Glutamatergic neuron (in vitro differentiated cells): ENCODE measurements at regions not wholly inside any gene's neighbourhood (a gene's known extent, or its start where the extent isn't known, plus 50 kb on each side); places are given as distances from the start of the nearest gene placed in this dataset.

Experiments
- DNase-seq: peaks from one replicate; pipeline ENCODE4 v3.0.0; 2022
- H3K27ac Mint-ChIP-seq: one replicate; pipeline ENCODE4 v1.8.0; 2020; ENCODE audit warnings: mild to moderate bottlenecking, mixed read lengths, inconsistent platforms; ENCODE audit not compliant: unreplicated experiment
- H3K27me3 Mint-ChIP-seq: one replicate; pipeline ENCODE4 v1.8.0; 2020; ENCODE audit warnings: mild to moderate bottlenecking, moderate library complexity, mixed read lengths, inconsistent platforms; ENCODE audit not compliant: unreplicated experiment
- H3K36me3 Mint-ChIP-seq: one replicate; pipeline ENCODE4 v1.8.0; 2020; ENCODE audit warnings: mild to moderate bottlenecking, mixed read lengths, inconsistent platforms; ENCODE audit not compliant: unreplicated experiment
- H3K4me1 Mint-ChIP-seq: one replicate; pipeline ENCODE4 v1.8.0; 2020; ENCODE audit warnings: mild to moderate bottlenecking, low read depth, mixed read lengths, inconsistent platforms; ENCODE audit not compliant: unreplicated experiment
- H3K4me3 Mint-ChIP-seq: one replicate; pipeline ENCODE4 v1.8.0; 2020; ENCODE audit warnings: mild to moderate bottlenecking, mixed read lengths, inconsistent platforms; ENCODE audit not compliant: unreplicated experiment
- H3K9me3 Mint-ChIP-seq: one replicate; pipeline ENCODE4 v1.8.0; 2020; ENCODE audit warnings: mild to moderate bottlenecking, moderate library complexity, mixed read lengths, inconsistent platforms; ENCODE audit not compliant: unreplicated experiment
- TF ChIP-seq, protein P1 (sequence below): fragments of 200-600 bp; sonication (generic); IDR thresholded peaks from one replicate; pipeline ENCODE4 v1.5.0; 2021; ENCODE audit not compliant: partially characterized antibody, unreplicated experiment

DNA sequence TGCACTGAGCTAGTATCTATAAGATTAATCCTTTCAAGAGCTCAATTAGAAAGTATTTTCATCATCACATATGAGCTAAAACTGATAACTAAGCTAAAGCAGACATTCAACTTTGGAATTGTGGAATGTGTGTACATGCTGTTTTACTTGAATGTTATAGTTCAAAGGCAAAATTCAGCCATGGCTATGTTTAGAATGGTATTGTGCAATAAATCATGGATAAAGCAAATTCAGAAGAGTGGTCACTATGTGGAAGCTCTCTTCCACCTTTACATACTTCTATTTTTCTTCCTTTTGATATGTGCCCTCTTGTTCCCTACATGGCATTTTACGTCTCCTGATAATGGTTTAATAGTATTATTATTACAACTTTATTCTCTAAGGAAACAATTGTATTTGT, 1366.3 kb upstream of the LRRTM1 start:
- Mint-ChIP-seq H3K9me3 (no peaks in the 10 kb centered on the region), H3K4me3 (no peak overlapping the region), H3K27me3 (peaks cover 1% of the 10 kb centered on the region), H3K27ac (no peak overlapping the region), H3K36me3 (no peaks in the 10 kb centered on the region), H3K4me1 (peaks cover 42% of the 10 kb centered on the region)
- DNase-seq, result no peak
- TF ChIP-seq, protein P1, sequence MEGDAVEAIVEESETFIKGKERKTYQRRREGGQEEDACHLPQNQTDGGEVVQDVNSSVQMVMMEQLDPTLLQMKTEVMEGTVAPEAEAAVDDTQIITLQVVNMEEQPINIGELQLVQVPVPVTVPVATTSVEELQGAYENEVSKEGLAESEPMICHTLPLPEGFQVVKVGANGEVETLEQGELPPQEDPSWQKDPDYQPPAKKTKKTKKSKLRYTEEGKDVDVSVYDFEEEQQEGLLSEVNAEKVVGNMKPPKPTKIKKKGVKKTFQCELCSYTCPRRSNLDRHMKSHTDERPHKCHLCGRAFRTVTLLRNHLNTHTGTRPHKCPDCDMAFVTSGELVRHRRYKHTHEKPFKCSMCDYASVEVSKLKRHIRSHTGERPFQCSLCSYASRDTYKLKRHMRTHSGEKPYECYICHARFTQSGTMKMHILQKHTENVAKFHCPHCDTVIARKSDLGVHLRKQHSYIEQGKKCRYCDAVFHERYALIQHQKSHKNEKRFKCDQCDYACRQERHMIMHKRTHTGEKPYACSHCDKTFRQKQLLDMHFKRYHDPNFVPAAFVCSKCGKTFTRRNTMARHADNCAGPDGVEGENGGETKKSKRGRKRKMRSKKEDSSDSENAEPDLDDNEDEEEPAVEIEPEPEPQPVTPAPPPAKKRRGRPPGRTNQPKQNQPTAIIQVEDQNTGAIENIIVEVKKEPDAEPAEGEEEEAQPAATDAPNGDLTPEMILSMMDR, result no peak

DNA sequence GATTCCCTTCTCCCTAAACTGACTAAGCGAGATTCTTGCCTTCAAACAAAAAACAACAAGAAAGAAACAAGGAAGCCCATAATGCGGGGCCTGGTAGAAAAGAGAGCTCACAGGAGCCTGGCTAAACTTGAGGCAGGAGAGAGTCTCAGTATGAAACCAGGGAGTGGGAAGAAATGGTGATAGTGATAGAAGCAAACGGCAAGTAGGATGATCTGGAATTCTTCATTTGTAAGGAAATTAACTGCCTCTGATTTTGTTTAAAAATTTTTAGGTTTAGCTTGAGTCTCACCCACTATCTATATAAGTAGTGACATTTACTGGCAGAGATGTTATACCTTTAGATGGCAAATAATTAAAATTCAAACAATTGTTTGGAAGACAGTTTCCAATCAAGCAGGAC, 1356.5 kb upstream of the LRRTM1 start:
- H3K36me3 Mint-ChIP-seq, result peaks cover 9% of the 10 kb centered on the region
- DNase-seq, result no peak
- no peak overlapping the region for H3K4me3 Mint-ChIP-seq
- H3K27ac Mint-ChIP-seq, result peak overlapping the region; percentile 2
- H3K4me1 Mint-ChIP-seq, result peaks cover 37% of the 10 kb centered on the region
- TF ChIP-seq, protein P1, result no peak
- H3K27me3 Mint-ChIP-seq, result no peaks in the 10 kb centered on the region
- peaks cover 18% of the 10 kb centered on the region for H3K9me3 Mint-ChIP-seq

DNA sequence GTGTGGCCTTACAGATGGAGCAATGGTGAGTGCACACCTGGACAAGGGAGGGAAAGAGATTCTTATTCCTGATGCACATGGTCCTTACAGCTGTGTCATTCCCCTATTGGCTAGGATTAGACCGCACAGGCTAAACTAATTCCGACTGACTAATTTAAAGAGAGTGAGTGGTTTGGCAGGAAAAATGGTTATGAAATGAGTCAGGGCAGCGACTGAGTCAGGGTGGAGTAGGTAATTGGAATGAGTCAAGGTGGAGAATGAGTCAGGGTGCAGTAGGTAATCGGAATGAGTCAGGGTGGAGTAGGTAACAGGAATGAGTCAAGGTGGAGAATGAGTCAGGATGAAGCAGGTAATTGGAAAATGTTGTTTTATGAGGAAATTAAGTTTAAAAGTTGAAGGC, 1353.7 kb upstream of the LRRTM1 start:
- TF ChIP-seq, protein P1, result no peak
- Mint-ChIP-seq H3K36me3 (peaks cover 13% of the 10 kb centered on the region), H3K27ac (no peak overlapping the region), H3K27me3 (no peaks in the 10 kb centered on the region), H3K4me3 (no peak overlapping the region), H3K9me3 (peaks cover 20% of the 10 kb centered on the region), H3K4me1 (peaks cover 24% of the 10 kb centered on the region)
- no peak for DNase-seq

DNA sequence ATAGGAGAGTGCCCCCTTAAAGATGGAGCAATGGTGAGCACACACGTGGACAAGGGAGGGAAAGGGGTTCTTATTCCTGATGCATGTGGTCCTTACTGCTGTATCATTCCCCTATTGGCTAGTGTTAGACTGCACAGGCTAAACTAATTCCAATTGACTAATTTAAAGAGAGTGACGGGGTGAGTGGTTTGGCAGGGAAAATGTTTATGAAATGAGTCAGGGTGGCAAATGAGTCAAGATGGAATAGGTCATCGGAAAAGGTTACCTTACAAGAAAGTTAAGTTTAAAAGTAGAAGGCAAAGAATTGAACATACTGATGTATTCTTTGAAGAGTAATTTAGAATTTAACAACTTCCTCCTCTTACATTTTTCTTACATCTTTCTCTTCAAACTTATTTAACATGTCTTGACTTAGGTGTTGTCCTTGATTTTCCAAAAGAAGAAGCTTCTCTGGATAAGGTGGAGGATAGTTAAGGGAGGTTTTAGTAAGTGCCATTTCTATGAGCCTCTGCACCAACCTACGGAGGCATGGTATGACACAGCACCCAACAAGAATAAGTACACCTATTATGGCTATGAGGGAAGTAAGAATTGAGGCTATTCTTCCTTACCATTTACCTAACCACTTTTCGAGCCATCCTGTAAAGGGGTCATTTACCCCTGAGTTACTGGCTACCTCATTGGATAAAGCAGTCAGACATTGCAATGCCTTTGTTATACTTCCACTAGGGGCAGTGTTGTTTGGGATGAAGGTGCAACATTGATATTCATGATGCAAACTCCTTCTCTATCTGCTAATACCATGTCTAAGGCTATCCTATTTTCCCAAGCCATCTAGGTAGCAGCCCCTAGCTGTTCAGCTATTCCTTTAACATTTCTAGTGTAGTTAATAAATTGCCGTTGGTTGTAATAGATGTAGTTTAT, 1345.8 kb upstream of the LRRTM1 start:
- DNase-seq, result no peak
- Mint-ChIP-seq H3K4me3 (no peak overlapping the region), H3K4me1 (peaks cover 14% of the 10 kb centered on the region), H3K9me3 (peaks cover 3% of the 10 kb centered on the region), H3K36me3 (peaks cover 3% of the 10 kb centered on the region), H3K27ac (no peak overlapping the region), H3K27me3 (peaks cover 2% of the 10 kb centered on the region)
- TF ChIP-seq, protein P1, result peak; percentile 53

DNA sequence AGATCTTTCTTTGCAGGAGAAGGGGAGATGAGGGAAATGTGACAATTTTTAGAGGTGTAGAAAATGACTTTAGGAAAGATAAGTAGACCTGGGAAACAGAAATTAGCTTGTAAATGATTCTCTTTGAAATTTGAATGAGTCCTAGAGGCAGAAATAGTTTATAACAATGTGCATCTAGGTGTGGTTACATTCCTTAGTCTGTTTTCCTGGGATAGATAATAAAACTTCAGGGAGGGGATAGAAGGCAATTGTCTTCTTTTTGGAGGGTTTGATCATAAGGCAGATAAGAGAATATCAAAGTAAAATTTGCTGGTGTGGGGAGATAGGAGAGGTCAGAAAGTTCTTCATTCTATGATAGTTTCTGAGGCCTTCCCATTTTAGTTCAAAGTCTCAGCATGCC, 1344.3 kb upstream of the LRRTM1 start:
- TF ChIP-seq, protein P1, result no peak
- peaks cover 26% of the 10 kb centered on the region for H3K4me1 Mint-ChIP-seq
- no peak overlapping the region for H3K27ac Mint-ChIP-seq
- peaks cover 1% of the 10 kb centered on the region for H3K9me3 Mint-ChIP-seq
- H3K36me3 Mint-ChIP-seq, result no peaks in the 10 kb centered on the region
- H3K4me3 Mint-ChIP-seq, result no peak overlapping the region
- H3K27me3 Mint-ChIP-seq, result peaks cover 2% of the 10 kb centered on the region
- no peak for DNase-seq
